T1000 (cell line): ENCODE measurements at regions not wholly inside any gene's neighbourhood (a gene's known extent, or its start where the extent isn't known, plus 50 kb on each side); places are given as distances from the start of the nearest gene placed in this dataset.
"Not testable (repeated sequence)": the region's sequence is repeated elsewhere in the genome, so short reads cannot be mapped to it uniquely, and the experiment has no call there.

Source experiments
- DNase-seq: peaks from one replicate; lab custom pipeline; 2025; ENCODE audit warnings: mixed read lengths; lab: John Stamatoyannopoulos, UW

GRCh38 chr5:30479104-30479503, 714.4 kb upstream of the CDH6 start:
- no peak for DNase-seq

GRCh38 chr5:30475429-30475828, 718.1 kb upstream of the CDH6 start:
- DNase-seq, result no peak

DNA sequence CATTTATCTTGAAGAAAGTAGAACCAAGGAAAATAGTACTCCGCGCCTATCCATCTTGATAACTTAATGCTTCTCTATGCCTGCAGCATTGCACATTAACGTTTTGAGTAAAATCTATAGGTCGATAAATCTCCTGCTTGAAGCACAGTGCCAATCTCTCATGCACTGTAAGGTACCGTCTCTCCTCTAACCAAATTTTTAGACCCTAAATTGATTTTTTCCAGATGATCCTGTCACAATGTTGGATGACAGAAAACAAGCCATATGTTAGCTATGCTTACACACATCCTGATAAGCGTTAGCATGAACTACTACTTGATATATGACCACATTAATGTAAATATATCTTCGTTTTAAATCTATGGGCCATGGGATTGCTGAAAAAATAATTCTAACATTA, 723.8 kb upstream of the CDH6 start:
- no peak for DNase-seq

DNA sequence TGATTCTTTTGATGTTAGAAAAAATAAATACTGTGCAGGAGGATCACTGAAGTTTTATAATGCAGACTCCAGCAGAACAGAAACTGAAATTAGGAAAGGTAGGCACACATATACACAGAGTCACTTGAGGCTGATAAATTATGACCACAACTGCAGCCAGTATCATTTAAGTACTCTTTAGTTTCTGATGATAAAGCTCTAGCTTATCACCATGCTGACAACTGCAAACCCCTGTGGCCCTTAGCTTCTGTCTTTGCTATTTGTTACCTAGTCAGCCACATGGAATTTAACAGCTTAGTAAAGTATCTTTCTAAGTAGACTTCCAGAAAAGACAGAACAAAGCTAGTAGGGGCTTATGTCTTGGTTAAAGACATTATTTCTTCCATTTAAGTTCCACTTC, 734.8 kb upstream of the CDH6 start:
- DNase-seq, result no peak

- DNase-seq, result not testable (repeated sequence)
Measured at GRCh38 chr5:30455484-30455883, 738.0 kb upstream of the CDH6 start.

DNA sequence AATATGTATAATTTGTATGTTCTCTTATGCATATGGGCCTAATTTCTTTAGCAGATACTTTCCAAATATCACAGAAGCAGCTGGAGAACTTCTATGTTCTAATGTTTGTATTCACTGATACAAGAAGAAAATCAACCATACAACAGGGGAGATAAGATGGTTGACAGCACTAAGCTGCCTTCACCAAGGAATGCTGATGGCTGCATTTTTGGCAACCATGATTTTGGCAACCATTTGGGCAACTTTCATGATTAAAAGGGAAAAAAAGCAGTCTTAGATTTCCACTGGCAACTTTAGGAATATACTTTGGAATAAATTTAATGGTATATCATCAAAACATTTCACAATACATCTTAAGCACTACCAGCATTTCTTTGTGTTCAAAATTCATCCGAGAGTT, 740.3 kb upstream of the CDH6 start:
- DNase-seq, result no peak

- DNase-seq, result no peak
Measured at GRCh38 chr5:30450153-30450552, 743.3 kb upstream of the CDH6 start.

DNA sequence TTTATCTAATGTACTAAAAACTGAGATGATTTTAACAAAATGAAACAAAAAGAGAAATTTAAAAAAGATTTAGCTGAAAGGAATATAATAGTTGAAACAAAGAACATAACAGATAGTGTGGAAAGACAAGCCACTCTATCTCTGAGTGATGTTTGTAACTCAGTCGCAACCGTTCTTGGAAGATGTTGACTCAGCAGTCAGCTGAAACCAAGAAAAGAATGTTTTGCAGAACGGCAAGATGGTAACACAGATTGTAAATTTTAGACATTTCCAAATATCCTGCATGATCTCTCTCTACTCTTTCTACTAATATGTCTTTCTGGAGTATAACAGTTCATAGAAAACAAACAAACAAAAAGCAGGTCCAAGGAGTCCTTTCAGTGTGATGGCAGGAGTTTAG, 746.1 kb upstream of the CDH6 start:
- no peak for DNase-seq

DNA sequence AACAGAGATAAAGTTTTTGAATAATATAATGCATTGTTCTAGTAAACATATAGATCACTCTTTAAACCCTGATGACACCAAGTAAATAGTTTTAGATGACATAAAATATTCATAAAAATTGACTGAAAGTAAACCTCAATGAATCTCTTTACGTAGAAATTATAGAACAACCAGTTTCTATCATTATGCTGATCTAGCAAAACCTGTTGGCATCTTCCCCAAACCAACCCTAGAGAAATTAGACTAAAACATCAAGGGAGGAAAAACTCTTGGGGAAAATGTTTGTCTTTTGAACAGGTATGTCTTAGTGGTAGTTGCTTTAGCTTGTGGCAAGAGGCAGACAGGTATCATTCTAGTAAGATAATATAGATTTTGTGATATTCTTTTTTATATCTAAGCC, 747.0 kb upstream of the CDH6 start:
- no peak for DNase-seq

DNA sequence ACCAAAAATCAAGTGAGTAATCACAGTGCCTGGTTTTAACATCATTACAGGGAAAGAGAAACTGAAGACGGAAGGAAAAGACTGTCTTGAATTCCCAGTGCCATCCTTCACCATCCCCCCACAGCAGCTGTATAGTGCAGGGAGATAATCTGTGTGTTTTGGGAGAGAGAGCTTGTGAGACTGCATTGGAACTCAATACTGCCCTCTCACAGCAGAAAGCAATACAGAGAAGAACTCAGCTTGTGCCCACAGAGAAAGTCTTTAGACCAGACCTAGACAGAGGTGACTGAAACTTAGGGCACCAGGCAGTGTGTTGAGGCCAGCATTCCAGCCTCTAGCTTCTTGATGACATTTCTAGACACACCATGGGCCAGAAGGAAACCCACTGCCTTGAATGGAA, 754.7 kb upstream of the CDH6 start:
- DNase-seq, result no peak

DNA sequence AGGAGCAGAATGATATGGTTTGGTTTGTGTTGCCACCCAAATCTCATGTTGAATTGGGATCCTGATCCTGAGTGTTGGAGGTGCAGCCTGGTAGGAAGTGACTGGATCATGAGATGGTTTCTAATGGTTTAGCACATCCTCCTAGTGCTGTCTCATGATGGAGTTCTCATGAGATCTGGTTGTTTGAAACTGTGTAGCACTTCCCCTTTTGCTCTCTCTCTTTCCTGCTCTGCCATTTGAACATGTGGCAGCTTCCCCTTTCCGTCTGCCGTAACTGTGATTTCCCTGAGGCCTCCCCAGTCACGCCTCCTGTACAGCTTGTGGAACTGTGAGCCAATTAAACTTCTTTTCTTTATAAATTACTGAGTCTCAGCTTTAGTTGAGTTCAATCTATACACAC, 756.8 kb upstream of the CDH6 start:
- no peak for DNase-seq

GRCh38 chr5:30428866-30429407, 764.5 kb upstream of the CDH6 start:
- not testable (repeated sequence) for DNase-seq

GRCh38 chr5:30414078-30414477, 779.4 kb upstream of the CDH6 start:
- DNase-seq, result no peak

DNA sequence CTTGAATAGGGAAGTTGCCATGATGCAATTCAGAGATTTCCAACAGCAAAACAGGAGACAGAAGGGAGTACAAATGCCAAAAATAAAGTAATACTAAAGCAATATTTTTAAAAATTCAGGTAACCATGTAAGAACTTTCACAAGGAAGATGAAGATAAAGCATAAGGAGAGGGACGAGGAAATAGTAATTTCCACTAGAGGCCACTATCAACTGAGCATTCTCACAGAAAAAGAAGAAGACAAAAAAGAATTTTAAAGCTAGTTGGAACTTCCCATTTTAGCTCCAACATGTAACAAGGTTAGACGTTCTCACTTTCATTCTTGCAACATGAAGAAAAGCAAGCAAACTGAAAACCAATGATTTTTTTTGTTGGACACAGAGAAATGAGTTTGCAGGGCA, 779.9 kb upstream of the CDH6 start:
- no peak for DNase-seq

- no peak for DNase-seq
Measured at GRCh38 chr5:30405821-30406220, 787.7 kb upstream of the CDH6 start.

DNA sequence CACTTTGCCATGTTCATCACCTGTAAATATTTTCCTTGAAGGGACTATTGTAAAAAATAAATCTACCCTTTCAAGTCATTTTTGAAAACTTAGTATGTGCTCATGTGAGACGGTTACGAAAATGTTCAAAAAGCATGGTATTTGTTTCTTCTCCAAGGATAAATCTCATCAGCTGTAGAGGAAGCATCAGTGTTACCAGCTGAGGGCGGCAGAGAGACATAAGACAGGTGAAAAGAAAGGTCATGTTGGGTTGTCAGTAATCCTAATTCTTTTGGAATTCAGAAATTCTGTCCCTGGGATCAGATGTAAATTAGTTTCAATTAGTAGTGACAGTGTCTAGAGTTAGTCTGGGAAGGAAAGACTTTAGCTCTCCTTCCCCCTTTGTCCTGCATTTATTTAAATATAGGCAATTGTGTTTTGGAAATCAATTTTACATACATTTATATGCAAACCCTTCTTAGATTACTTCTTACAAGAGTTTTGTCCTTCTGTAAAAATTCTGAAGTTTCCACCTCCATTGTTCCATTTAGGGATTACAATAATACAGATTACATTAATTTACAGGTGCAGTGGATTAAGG, 791.9 kb upstream of the CDH6 start:
- no peak for DNase-seq

GRCh38 chr5:30398423-30398822, 795.1 kb upstream of the CDH6 start:
- no peak for DNase-seq

- DNase-seq, result no peak
Measured at GRCh38 chr5:30392897-30393296, 800.6 kb upstream of the CDH6 start.

GRCh38 chr5:30390095-30390494, 803.4 kb upstream of the CDH6 start:
- DNase-seq, result no peak

- no peak for DNase-seq
Measured at GRCh38 chr5:30387974-30388632, 805.4 kb upstream of the CDH6 start.

GRCh38 chr5:30385754-30386153, 807.7 kb upstream of the CDH6 start:
- DNase-seq, result no peak

- no peak for DNase-seq
Measured at GRCh38 chr5:30384171-30384570, 809.3 kb upstream of the CDH6 start.

GRCh38 chr5:30380228-30380627, 813.3 kb upstream of the CDH6 start:
- no peak for DNase-seq

- no peak for DNase-seq
Measured at GRCh38 chr5:30376848-30377247, 816.6 kb upstream of the CDH6 start.
